GM12878 (cell line): ENCODE measurements at regions not wholly inside any gene's neighbourhood (a gene's known extent, or its start where the extent isn't known, plus 50 kb on each side); places are given as distances from the start of the nearest gene placed in this dataset.

ENCODE experiments used
- ATAC-seq: fragments of 200-7000 bp; cut with Tn5 transposase; 3 replicates; pipeline ENCODE4 v1.9.1; 2020; ENCODE audit warnings: mild to moderate bottlenecking, moderate library complexity
- BruUV-seq: library from RNA; stranded (reverse); fragments of 400-500 nt; replicated peaks from 2 replicates; lab custom pipeline; 2021; lab: Mats Ljungman, UMichigan
- CTCF ChIA-PET: fragments of 300-600 bp; sonication (Branson Sonifier 250); formaldehyde crosslinking; extraction: SDS; loops from one replicate; lab custom pipeline; 2021; ENCODE audit warnings: inconsistent platforms; lab: Yijun Ruan, JAX
- POLR2A ChIA-PET: fragments of 350-600 bp; formaldehyde crosslinking; extraction: SDS; loops from one replicate; lab custom pipeline; 2021; ENCODE audit warnings: inconsistent platforms; lab: Charles Lee
- RAD21 ChIA-PET: fragments of 300-600 bp; sonication (Branson Sonifier 250); formaldehyde crosslinking; loops from one replicate; lab custom pipeline; 2023; ENCODE audit warnings: antibody characterized with exemption; ENCODE audit not compliant: unreplicated experiment; lab: Charles Lee
- SMC1A ChIA-PET: fragments of 300-600 bp; sonication (Branson Sonifier 250); formaldehyde crosslinking; loops from one replicate; lab custom pipeline; 2023; ENCODE audit not compliant: unreplicated experiment, uncharacterized antibody; lab: Charles Lee
- DNase-seq: peaks from one replicate; pipeline ENCODE4 v3.0.0-alpha.2; 2011; ENCODE audit warnings: low read depth, low spot score
- FAIRE-seq: peaks from 3 replicates; lab custom pipeline; 2011; peaks lifted over from hg19 to GRCh38; lab: Jason Lieb, UNC
- H2AFZ ChIP-seq: 2 replicates; pipeline ENCODE4 v1.6.0; 2011; ENCODE audit warnings: low read depth, low read length, control low read depth; ENCODE audit not compliant: control insufficient read depth
- H3K27ac ChIP-seq: 2 replicates; pipeline ENCODE4 v1.5.1; 2011; ENCODE audit warnings: control low read depth; ENCODE audit not compliant: control insufficient read depth, insufficient read depth
- H3K27me3 ChIP-seq, 2 experiments: replicated peaks in 1 of 2; 2 replicates each; pipeline versions ENCODE4 v1.6.0 to v1.6.1; 2011; ENCODE audit warnings: low read length in 1 of 2; ENCODE audit not compliant: control insufficient read depth in 2 of 2, insufficient read depth in 2 of 2
- H3K36me3 ChIP-seq, 2 experiments: 2 replicates each; pipeline ENCODE4 v1.5.1; 2011; ENCODE audit warnings: low read length in 1 of 2; ENCODE audit not compliant: control insufficient read depth in 2 of 2, insufficient read depth in 2 of 2
- H3K4me1 ChIP-seq: 2 replicates; pipeline ENCODE4 v1.6.1; 2011; ENCODE audit warnings: mild to moderate bottlenecking, low read length, moderate library complexity, mixed read lengths; ENCODE audit not compliant: control insufficient read depth, insufficient read depth
- H3K4me2 ChIP-seq: 2 replicates; pipeline ENCODE4 v1.6.0; 2011; ENCODE audit warnings: control low read depth; ENCODE audit not compliant: control insufficient read depth, insufficient read depth
- H3K4me3 ChIP-seq: fragments of 200-600 bp; sonication (generic); 2 replicates; pipeline ENCODE4 v1.5.1; 2016
- H3K79me2 ChIP-seq: 2 replicates; pipeline ENCODE4 v1.6.0; 2011; ENCODE audit warnings: low read length; ENCODE audit not compliant: control insufficient read depth, insufficient read depth
- H3K9ac ChIP-seq: 2 replicates; pipeline ENCODE4 v1.8.0; 2011; ENCODE audit warnings: low read length, control low read depth, mixed read lengths; ENCODE audit not compliant: control insufficient read depth, insufficient read depth
- H3K9me3 ChIP-seq: replicated peaks from 3 replicates; pipeline ENCODE4 v1.5.1; 2011; ENCODE audit warnings: mild to moderate bottlenecking, low read length; ENCODE audit not compliant: control insufficient read depth, insufficient read depth
- H4K20me1 ChIP-seq: 2 replicates; pipeline ENCODE4 v1.6.0; 2011; ENCODE audit not compliant: control insufficient read depth, insufficient read depth
- CBX5 ChIP-seq: sonication (generic); IDR thresholded peaks from 2 replicates; pipeline ENCODE4 v1.6.1; 2016; ENCODE audit warnings: low read depth, moderate library complexity, mild to moderate bottlenecking, inconsistent platforms
- NRF1 ChIP-seq: conservative IDR thresholded peaks from 2 replicates; pipeline ENCODE4 v1.6.1; 2011; ENCODE audit warnings: mild to moderate bottlenecking, low read depth, low read length, improper control_type of control experiment
- WGBS: methylation state at CpG from one replicate; pipeline ENCODE4 v1.1.6; 2016; ENCODE audit warnings: low lambda C conversion rate; ENCODE audit not compliant: insufficient replicate concordance, insufficient coverage; ENCODE audit errors: missing lambda C conversion rate; 5-methylcytosine and 5-hydroxymethylcytosine counted together
- in situ Hi-C: fragments of 300-500 bp; cut with MboI; formaldehyde crosslinking; loops from 9 replicates; pipeline ENCODE4 v1.14.3; 2018; ENCODE audit warnings: mixed read lengths
- intact Hi-C: fragments of 100-400 bp; cut with micrococcal nuclease; formaldehyde crosslinking; loops from one replicate; pipeline ENCODE4 v1.14.2; 2022; ENCODE audit not compliant: unreplicated experiment
- TF ChIP-seq, protein P1 (sequence below): fragments of 450-650 bp; IDR thresholded peaks from 2 replicates; pipeline ENCODE4 v1.6.1; 2017; ENCODE audit warnings: mild to moderate bottlenecking
- TF ChIP-seq, protein P2 (sequence below): fragments of 450-650 bp; IDR thresholded peaks from 2 replicates; pipeline ENCODE4 v1.6.1; 2017; ENCODE audit warnings: mild to moderate bottlenecking, moderate library complexity

DNA sequence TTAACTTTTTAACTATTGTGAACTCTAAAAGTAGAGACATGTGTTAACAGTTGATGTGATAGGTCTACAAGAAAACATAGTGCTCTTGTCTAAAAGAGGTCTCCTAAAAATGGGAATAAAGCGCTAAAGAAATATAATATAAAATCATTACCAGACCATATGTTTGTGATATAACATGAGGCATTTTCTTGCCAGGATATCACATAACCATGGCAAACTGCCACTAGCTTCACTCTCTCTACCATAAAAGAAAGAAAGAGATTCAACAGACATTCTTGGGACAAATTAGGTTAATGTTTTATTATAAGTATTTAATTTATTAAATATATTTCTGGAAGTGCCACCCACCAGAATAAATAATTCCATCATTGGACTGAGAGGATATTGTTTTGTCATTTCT is 115.0 kb downstream of the TMEM26 start:
- DNase-seq, result no peak
- Histone ChIP-seq H2AFZ (no peak overlapping the region), H3K4me1 (no peaks in the 10 kb centered on the region), H3K27me3 (no peaks in the 10 kb centered on the region), H3K36me3 (no peaks in the 10 kb centered on the region), H3K4me3 (no peak overlapping the region), H3K79me2 (no peaks in the 10 kb centered on the region), H3K4me2 (no peak overlapping the region), H4K20me1 (no peaks in the 10 kb centered on the region), H3K9me3 (no peaks in the 10 kb centered on the region), H3K27ac (no peak overlapping the region), H3K9ac (no peak overlapping the region)
- ChIA-PET POLR2A (no interaction called here), SMC1A (no interaction called here), CTCF (no interaction called here), RAD21 (no interaction called here)
- TF ChIP-seq, protein P1, sequence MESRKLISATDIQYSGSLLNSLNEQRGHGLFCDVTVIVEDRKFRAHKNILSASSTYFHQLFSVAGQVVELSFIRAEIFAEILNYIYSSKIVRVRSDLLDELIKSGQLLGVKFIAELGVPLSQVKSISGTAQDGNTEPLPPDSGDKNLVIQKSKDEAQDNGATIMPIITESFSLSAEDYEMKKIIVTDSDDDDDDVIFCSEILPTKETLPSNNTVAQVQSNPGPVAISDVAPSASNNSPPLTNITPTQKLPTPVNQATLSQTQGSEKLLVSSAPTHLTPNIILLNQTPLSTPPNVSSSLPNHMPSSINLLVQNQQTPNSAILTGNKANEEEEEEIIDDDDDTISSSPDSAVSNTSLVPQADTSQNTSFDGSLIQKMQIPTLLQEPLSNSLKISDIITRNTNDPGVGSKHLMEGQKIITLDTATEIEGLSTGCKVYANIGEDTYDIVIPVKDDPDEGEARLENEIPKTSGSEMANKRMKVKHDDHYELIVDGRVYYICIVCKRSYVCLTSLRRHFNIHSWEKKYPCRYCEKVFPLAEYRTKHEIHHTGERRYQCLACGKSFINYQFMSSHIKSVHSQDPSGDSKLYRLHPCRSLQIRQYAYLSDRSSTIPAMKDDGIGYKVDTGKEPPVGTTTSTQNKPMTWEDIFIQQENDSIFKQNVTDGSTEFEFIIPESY, result no peak
- TF ChIP-seq NRF1 (no peak), CBX5 (no peak)
- TF ChIP-seq, protein P2, sequence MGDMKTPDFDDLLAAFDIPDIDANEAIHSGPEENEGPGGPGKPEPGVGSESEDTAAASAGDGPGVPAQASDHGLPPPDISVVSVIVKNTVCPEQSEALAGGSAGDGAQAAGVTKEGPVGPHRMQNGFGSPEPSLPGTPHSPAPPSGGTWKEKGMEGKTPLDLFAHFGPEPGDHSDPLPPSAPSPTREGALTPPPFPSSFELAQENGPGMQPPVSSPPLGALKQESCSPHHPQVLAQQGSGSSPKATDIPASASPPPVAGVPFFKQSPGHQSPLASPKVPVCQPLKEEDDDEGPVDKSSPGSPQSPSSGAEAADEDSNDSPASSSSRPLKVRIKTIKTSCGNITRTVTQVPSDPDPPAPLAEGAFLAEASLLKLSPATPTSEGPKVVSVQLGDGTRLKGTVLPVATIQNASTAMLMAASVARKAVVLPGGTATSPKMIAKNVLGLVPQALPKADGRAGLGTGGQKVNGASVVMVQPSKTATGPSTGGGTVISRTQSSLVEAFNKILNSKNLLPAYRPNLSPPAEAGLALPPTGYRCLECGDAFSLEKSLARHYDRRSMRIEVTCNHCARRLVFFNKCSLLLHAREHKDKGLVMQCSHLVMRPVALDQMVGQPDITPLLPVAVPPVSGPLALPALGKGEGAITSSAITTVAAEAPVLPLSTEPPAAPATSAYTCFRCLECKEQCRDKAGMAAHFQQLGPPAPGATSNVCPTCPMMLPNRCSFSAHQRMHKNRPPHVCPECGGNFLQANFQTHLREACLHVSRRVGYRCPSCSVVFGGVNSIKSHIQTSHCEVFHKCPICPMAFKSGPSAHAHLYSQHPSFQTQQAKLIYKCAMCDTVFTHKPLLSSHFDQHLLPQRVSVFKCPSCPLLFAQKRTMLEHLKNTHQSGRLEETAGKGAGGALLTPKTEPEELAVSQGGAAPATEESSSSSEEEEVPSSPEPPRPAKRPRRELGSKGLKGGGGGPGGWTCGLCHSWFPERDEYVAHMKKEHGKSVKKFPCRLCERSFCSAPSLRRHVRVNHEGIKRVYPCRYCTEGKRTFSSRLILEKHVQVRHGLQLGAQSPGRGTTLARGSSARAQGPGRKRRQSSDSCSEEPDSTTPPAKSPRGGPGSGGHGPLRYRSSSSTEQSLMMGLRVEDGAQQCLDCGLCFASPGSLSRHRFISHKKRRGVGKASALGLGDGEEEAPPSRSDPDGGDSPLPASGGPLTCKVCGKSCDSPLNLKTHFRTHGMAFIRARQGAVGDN, result no peak
- intact Hi-C loops (no loop called here), in situ Hi-C loops (no loop called here)
- ATAC-seq, result no peak
- 89% methylated on average over 1 of the region's 1 CpG for WGBS
- FAIRE-seq, result no peak
- BruUV-seq, result no TSS peak
